Left lung (tissue), 4 donors: ENCODE measurements at regions not wholly inside any gene's neighbourhood (a gene's known extent, or its start where the extent isn't known, plus 50 kb on each side); places are given as distances from the start of the nearest gene placed in this dataset.
A peak's percentile ranks its signal among the peaks of the same experiment; 100 is the strongest.

Experiments
- ATAC-seq: fragments of 200-7000 bp; cut with Tn5 transposase; one replicate; pipeline ENCODE4 v1.9.1; 2020; ENCODE audit warnings: moderate library complexity
- DNase-seq, 4 donors: peaks; one replicate each; pipeline ENCODE4 v3.0.0-alpha.2; 2013 to 2020
- H3K27ac ChIP-seq, 2 donors: fragments of 200-600 bp; sonication (generic) in 1 of 2; one replicate each; pipeline versions ENCODE4 v1.5.0 to v1.8.0; 2020 to 2021
- H3K27me3 ChIP-seq, 2 donors: fragments of 200-600 bp; sonication (generic) in 1 of 2; one replicate each; pipeline versions ENCODE4 v1.5.0 to v1.8.0; 2020 to 2021
- H3K36me3 ChIP-seq, 2 donors: fragments of 200-600 bp; sonication (generic) in 1 of 2; one replicate each; pipeline versions ENCODE4 v1.5.0 to v1.8.0; 2020 to 2021
- H3K4me1 ChIP-seq, 2 donors: fragments of 200-600 bp; one replicate each; pipeline ENCODE4 v1.8.0; 2021
- H3K4me3 ChIP-seq, 2 donors: fragments of 200-600 bp; sonication (generic) in 1 of 2; one replicate each; pipeline versions ENCODE4 v1.5.0 to v1.8.0; 2020 to 2021; ENCODE audit warnings: mild to moderate bottlenecking in 1 of 2
- H3K9me3 ChIP-seq, 2 donors: fragments of 200-600 bp; sonication (generic) in 1 of 2; one replicate each; pipeline versions ENCODE4 v1.5.0 to v1.8.0; 2020 to 2021
- CTCF ChIP-seq, 2 donors: fragments of 200-600 bp; sonication (generic) in 1 of 2; IDR thresholded peaks; one replicate each; pipeline versions ENCODE4 v1.5.0 to v1.8.0; 2021; ENCODE audit warnings: antibody characterized with exemption in 2 of 2
- intact Hi-C, 2 donors: fragments of 100-400 bp; cut with DNase I; formaldehyde crosslinking; loops; one replicate each; pipeline versions ENCODE4 v1.11.2 to v1.14.2; 2022
- donor health status: DM: no; HTN: yes; CAD: no.
- donor health status: DM: no; HTN: no; CAD: no.

GRCh38 chr7:131189488-131189887 lies 138.2 kb upstream of the MKLN1 start:
- no peak for DNase-seq
- no peak for ATAC-seq
- H3K36me3 ChIP-seq = no peaks in the 10 kb centered on the region
- no peak overlapping the region for H3K4me3 ChIP-seq
- TF ChIP-seq CTCF (IDR thresholded peaks at IDR 0.05) = no peak
- peaks cover 0 to 4% of the 10 kb centered on the region in 2 donors for H3K27me3 ChIP-seq
- no peaks in the 10 kb centered on the region for H3K9me3 ChIP-seq
- intact Hi-C loops = no loop called here
- H3K27ac ChIP-seq = no peak overlapping the region
- peaks cover 0 to 21% of the 10 kb centered on the region in 2 donors for H3K4me1 ChIP-seq

GRCh38 chr7:131190146-131190545 lies 137.5 kb upstream of the MKLN1 start:
- DNase-seq (no peak), ATAC-seq (no peak)
- peaks cover 0 to 4% of the 10 kb centered on the region in 2 donors for H3K27me3 ChIP-seq
- H3K27ac ChIP-seq = no peak overlapping the region
- no peak overlapping the region for H3K4me3 ChIP-seq
- no peaks in the 10 kb centered on the region for H3K9me3 ChIP-seq
- intact Hi-C loops = no loop called here
- no peak for TF ChIP-seq CTCF (IDR thresholded peaks at IDR 0.05)
- H3K36me3 ChIP-seq = no peaks in the 10 kb centered on the region
- H3K4me1 ChIP-seq = peaks cover 0 to 21% of the 10 kb centered on the region in 2 donors

GRCh38 chr7:131190581-131190980 lies 137.1 kb upstream of the MKLN1 start:
- DNase-seq (no peak), ATAC-seq (no peak)
- no peak for TF ChIP-seq CTCF (IDR thresholded peaks at IDR 0.05)
- intact Hi-C loops = no loop called here
- H3K9me3 ChIP-seq = no peaks in the 10 kb centered on the region
- H3K27me3 ChIP-seq = peaks cover 0 to 4% of the 10 kb centered on the region in 2 donors
- peaks cover 0 to 21% of the 10 kb centered on the region in 2 donors for H3K4me1 ChIP-seq
- H3K4me3 ChIP-seq = no peak overlapping the region
- no peak overlapping the region for H3K27ac ChIP-seq
- no peaks in the 10 kb centered on the region for H3K36me3 ChIP-seq

GRCh38 chr7:131194070-131194865 lies 133.4 kb upstream of the MKLN1 start:
- Histone ChIP-seq H3K4me3 (no peak overlapping the region), H3K4me1 (peaks cover 0 to 2% of the 10 kb centered on the region in 2 donors), H3K27me3 (peaks cover 0 to 4% of the 10 kb centered on the region in 2 donors), H3K9me3 (no peaks in the 10 kb centered on the region), H3K36me3 (no peaks in the 10 kb centered on the region), H3K27ac (no peak overlapping the region)
- no peak for DNase-seq
- no peak for ATAC-seq
- no peak for TF ChIP-seq CTCF (IDR thresholded peaks at IDR 0.05)
- intact Hi-C loops = no loop called here

GRCh38 chr7:131196803-131197202 lies 130.9 kb upstream of the MKLN1 start:
- intact Hi-C loops = no loop called here
- H3K4me3 ChIP-seq = no peak overlapping the region
- H3K9me3 ChIP-seq = no peaks in the 10 kb centered on the region
- no peaks in the 10 kb centered on the region for H3K4me1 ChIP-seq
- TF ChIP-seq CTCF (IDR thresholded peaks at IDR 0.05) = no peak
- H3K36me3 ChIP-seq = no peaks in the 10 kb centered on the region
- no peak overlapping the region for H3K27ac ChIP-seq
- peak; percentile 52 for ATAC-seq
- H3K27me3 ChIP-seq = no peaks in the 10 kb centered on the region
- DNase-seq = peak in 2 of 4 donors; percentile 3 to 28
